Umbilical cord (tissue), 1 donor: ENCODE measurements at regions not wholly inside any gene's neighbourhood (a gene's known extent, or its start where the extent isn't known, plus 50 kb on each side); places are given as distances from the start of the nearest gene placed in this dataset.

Source experiments
- DNase-seq: peaks from one replicate; pipeline ENCODE4 v3.0.0-alpha.2; 2015; ENCODE audit warnings: low spot score

DNA sequence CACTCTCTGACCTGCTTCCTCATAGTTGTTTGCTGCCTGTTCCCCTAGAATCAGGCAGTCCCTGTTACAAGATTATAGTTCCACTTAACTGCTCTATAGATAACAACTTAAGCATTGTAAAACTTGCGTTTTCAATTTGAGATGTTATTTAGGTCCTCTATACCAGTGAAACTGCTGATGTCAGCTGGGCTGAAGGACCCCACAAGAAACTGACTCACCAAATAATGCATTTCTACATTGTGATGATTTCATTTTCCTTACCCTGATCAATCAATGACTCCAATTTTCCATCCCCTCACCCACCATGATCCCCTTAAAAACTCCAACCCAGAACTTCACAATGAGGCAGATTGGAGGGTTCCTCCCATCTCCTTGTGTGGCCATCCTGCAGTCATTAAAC is 280.7 kb downstream of the SLITRK1 start:
- DNase-seq, result no peak

DNA sequence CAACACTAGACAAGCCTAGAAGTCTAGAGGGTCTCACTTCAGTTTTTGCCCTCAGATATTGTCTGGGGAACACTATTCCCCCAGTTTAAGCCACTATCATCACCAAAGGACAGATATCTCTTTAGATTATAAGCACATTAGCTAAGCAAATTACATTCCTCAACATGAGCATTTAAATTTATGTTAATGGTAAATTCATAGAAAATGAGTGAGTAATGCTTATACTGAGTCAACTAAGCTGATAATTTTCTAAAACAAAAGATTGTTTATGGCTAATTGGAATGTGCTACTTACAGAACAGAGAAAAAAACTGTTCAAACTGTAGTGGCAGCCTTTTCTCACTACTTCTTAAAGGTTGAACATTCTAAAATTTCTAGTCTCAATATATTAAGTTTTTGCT is 290.2 kb downstream of the SLITRK1 start:
- DNase-seq, result no peak

DNA sequence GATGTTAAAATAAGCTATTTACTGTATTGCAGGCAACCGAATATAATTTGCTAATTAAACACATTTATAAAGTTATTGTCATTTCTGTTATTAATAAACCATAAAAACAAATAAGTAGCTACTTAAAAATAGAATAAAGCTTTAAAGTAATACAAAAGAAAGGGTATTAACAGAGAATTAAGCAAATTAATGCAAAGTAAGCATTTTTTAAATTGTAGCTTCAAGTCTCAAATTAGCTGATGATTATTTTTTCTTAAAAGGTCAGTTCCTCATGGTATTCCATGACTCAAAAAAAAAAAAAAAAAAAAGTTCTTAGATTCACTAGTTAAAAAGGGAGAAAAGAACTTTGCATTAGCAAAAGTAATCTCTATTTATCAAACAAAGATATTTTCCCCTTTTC is 292.5 kb downstream of the SLITRK1 start:
- no peak for DNase-seq

DNA sequence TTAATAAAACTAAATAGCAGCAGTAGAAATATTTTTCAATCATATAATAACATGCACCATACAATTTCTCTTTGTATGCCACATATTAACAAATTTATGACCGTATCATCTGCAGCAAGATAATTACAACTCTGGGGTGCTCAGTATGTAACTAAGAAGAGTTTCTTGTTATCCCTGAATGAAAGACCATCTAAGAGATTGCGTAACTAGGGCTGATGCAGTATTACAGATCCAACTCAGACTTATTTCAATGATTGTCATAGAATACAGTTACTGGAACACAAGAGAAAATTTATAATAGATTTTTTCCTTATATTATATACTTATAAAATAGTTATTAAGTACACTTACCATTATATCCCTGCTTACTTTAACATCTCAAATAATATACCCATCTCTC is 305.1 kb downstream of the SLITRK1 start:
- no peak for DNase-seq

DNA sequence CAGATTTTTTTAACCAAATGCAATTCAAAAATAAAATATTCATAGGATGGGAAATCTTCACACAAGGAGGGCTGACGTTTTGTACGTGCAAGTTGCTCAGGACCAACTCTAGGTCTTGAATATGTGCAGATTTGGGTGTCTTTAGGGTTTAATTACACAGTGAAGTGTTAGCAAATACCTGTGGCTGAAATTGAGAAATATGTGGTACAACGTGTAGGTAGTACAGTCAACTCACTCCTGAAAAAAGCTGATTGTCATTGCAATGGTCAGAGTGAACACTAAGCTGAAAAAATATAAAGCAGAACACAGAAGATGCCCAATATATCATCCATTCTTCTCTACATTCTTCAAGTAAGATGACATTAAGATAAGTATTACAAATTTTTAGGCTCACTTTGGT is 314.3 kb downstream of the SLITRK1 start:
- DNase-seq, result no peak

DNA sequence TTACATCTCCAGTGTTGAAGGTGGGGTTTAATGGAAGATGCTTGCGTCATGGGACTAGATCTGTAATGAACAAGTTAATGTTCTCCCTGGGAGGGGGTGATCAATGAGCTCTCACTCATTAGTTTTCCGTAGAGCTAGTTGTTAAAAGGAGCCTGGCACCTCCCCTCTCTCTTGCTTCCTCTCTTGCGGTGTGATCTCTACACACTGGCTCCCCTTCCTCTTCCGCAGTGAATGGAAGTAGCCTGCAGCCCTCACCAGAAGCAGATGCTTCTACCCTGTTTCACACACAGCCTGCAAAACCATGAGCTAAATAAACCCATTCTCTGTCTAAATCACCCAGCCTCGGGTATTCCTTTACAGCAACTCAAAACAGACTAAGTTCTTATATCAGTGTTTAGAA is 318.8 kb downstream of the SLITRK1 start:
- no peak for DNase-seq

DNA sequence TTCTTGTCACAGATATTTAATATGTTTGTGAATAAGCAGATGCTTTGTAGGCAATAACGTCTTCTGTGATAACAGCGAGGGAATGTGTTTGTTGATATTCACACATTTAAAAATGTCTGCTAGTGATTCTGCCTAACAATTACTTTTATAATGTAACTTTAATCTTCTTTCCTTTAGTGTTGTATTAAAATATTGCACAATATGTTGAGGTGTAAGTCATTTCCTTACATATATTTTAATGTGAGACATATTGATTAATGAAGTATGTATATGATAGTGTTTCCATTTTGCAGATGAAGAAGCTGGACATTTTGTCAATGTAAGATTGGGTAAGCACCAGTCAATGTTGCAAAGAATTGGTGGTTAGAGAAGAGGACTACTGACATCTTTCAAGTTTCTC is 324.4 kb downstream of the SLITRK1 start:
- no peak for DNase-seq

DNA sequence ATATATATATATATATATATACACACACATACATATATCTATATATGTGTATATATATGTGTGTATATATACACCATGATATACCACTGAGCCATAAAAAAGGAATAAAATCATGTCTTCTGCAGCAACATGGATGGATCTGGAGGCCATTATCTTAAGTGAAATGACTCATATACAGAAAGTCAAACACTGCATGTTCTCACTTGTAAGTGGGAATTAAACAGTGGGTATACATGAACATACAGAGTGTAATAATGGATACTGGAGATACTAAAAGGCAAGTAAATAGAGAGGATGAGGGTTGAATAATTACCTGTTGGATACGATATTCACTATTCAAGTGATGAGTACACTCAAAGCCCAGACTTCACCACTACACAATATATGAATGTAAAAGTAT is 332.6 kb downstream of the SLITRK1 start:
- no peak for DNase-seq

DNA sequence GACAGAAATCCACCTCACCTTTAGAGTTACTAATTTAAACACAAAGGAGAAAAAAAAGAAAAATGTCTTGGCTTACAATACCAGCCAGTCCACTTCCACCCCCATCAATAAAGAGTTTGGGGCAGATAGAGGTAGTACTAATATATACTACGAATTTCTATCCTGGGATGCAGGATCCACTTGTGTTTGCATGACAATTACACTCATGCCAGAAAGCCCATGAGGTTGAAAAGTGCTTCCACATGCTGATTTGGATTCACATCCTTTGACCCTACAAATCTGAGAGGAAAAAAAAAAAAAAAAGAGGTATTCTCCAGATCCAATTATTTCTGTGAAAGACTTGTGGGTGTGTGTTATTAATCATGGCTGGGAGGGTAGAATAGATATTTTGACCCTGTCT is 335.2 kb downstream of the SLITRK1 start:
- DNase-seq, result no peak

DNA sequence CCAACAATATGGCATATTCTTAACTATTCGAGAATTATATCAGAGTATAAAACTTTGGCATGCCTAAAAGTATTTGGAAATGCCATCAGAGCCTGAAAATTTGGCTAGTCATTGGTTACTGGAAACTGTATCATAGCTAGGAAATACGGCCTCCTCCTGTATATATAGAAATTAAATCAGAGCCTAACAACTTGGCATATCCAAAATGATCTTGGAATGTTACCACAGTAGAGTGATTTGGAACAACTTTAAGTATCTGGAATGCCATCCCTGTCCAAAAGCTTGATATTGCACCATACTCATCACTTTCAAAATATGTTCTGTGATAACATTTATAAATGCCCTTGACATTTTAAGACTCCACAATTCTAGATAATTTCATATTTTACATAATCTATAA is 335.8 kb downstream of the SLITRK1 start:
- DNase-seq, result no peak

DNA sequence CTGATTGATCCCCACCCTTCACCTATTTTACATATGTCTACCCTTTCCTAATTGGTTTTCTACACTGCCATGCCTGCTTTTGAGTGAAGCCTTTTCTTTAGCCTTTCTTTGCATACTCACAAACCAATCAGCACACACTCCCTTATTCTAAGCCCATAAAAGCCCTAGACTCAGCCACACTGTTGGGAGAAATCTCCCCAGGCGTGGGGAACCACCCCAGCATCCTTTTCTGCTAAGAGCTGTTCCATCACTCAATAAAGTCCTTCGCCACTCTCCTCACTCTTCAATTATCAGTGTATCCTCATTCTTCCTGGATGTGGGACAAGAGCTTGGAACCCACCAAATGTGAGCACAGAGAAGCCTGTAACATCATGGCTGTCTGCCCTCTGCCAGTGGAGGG is 343.6 kb downstream of the SLITRK1 start:
- DNase-seq, result no peak

DNA sequence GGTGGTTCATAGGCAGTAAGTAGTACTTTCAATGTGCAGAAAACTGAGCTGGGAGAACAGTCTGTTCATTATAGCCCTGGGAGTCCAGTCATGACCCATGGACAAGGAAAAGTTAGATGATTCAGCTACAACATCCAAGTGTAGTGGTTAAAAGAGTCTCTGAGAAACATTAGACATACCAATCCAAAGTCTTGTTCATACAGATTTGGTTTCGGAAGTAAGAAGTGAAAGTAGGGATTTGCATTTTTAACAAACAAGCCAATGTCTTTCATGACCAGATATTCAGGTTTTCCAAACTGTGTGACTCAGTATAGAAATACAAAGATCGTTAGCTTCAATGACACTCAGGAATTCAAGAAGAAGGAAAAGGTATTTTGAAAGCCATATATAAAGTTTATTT is 345.3 kb downstream of the SLITRK1 start:
- no peak for DNase-seq

DNA sequence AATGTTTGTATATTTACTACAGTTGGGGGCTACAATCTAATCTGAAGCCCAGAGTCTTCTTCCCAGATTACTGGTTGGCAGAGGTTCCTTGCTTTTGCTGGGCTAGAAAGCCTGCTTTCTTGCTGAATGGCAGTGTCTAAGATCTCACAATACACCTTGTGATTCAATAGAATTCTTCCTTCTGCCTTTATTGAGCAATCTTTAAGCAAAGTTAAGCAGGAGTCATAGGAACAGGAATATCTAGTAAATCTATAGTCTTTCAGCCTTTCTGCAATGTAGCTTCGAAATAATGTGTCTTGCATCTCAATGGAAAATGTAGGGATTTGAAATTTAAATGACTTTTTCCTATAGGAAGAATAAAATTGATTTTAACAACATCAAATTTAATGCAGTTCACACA is 346.1 kb downstream of the SLITRK1 start:
- DNase-seq, result no peak

DNA sequence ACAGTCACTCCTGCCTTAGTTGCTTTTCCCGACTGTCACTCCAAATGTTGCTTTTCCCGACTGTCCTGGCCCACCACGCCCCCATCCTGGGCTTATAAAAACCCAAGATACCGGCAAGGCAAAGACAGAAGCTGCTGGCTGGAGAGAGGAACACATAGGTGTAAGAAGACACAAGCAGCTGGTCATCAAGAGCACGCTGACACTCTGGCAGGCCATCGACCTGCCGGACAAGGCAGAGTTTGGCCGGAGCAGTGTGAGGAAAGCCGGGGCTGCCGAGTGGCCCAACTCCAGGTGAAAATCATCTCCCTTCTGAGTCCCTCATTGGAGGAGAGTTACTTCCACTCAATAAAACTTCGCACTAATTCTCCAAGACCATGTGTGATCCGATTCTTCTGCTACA is 349.5 kb downstream of the SLITRK1 start:
- no peak for DNase-seq

DNA sequence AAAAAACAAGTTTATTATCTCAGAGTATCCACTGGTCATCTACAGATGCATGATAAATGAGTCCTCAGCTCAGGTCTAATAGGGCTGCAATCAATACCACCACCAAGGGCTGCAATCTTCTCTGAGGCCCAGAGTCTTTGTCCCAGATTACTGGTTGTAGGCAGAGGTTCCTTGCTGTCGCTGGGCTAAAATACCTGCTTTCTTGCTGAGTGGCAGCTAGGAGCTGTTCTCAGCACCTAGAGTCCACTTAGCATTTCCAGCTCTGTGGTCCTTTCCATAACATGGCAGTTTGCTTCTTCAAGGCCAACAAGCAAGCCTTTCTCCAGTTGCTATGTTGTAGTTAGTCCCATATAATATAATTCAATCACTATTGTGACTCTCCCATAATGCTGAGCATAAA is 351.3 kb downstream of the SLITRK1 start:
- no peak for DNase-seq

DNA sequence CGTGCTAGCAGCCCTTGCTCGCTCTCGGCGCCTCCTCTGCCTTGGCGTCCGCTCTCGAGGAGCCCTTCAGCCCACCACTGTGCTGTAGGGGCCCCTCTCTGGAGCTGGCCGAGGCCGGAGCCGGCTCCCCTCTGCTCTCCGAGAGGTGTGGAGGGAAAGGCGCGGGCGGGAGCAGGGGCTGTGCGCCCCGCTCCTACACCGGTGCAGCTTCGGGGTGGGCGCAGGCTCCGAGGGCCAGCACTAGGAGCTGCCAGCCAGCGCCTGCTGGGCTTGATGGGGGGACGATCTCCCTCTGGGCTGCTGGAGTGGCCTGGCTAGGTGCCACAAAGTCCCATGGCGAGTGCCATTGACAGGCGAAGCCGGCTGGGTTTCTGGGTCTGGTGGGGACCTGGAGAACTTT is 365.5 kb downstream of the SLITRK1 start:
- DNase-seq, result no peak

DNA sequence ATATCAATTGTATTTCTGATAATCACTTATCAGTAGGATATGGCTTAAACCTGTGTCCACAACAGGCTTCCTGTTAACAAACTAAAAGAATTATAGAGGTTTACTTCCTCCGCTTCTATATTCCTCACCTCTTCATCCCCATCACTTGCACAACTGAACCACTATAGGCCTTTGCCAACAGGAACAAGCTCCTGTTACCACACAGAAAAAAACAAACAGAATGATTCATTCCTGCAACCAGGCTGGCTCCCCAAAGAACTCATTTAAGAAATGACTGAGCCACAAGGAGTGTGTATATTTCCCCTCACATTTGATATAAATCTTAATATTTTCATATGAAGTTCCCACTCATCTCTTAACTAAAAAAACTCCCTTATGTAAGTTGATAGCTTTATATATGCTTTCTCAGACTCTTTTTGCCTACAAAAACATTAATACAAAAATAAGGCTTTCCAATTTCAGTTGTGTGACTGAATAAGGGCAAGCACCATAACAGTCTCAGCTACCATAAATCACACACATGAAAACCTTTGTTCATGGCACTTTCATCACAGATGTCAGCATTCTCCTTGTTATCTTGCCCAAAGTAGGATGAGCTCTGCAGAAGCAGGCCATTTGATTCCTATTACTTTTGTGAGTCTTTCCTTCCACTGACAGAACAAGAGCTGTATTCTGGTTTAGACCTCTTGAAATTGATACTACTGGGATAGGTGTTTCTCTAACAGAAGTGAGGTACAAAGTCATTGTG is 366.8 kb downstream of the SLITRK1 start:
- no peak for DNase-seq

DNA sequence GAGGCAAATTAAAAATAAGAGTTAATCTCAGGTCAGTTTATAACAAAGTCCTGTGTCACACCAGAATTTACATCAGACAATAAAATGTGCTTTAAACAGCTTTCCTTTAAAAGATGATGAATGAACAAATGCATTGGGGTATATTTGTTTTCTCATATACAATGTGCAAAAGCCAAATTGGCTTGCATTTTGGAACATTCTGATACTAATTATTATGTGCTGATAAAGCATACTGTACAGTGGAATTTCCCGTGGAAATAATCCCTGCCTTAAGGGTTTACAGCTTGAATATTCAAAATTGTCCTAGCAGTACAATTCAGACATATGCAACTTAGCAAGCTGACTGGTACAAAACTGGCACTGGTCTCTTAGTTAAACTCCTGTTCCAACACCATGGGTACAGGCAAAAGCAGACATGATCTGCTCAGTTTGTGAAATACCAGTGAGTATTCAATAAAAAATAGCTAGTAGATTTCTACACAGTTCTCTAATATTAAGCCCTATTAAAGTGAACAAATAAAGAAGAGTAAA is 373.4 kb downstream of the SLITRK1 start:
- no peak for DNase-seq

DNA sequence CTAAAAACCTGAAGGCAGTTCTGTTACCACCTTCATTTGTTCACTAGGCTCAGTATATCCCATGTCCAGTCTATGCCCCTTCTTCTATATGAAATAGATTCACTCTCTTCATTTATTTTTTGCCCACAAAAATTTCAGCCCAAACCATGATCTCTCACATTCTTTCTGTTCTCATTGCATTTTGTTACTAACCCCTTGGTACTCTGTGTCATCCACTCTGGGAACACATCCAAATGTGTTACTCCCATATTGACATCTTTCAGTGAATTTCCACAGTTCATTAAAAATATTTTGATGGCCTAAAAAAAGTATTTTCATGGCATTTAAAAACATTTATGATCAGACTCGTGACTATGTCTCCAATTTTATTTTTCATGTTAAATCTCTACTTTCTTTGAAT is 378.9 kb downstream of the SLITRK1 start:
- no peak for DNase-seq

DNA sequence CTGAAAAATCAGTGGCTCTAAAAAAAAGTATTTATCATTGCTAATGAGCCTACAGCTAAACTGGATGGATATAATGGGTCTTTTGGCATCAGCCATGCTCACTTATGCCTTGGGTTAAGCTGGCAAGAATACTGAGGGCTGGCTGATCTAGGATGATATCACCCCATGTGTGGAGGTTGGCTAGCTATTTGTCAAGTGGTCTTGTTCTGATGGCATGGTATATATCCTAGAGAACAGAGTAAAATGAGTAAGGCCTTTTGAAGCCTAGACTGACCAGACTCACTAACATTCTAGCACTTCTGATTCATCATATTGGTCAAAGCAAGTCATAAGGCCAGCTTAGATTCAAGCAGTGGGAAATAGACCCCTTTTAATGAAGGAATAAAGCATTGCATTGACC is 383.0 kb downstream of the SLITRK1 start:
- DNase-seq, result no peak

DNA sequence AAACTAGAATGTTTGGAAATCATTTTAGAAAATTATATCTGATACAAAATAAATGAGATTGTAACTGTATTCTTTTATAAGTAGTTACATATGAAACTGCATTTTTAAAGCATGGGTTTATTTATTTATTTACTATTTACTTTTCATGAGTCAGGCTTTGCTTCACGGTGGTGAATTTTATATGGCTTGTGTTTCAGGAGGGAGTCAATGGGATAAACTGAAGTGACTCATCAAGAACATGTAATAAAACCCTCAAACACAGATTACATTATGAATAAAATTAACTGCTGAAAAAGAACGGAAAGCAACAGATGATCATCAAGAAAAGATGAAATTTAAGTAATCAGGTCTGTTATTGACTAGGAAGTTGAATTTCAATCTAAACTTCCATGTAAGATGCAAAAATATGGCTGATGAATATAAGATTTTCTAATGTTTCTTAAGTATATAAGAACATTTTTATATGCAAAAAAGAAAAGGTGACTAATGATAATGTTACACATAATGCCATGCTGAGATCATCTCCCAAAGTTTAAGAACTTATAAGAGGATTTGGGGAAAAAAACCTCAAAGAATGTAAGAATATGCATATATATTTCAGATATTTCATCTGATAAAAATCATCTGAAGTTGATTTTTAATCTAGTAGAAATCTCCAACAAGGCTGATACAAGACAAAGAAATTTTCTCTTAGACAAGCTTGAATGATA is 383.6 kb downstream of the SLITRK1 start:
- no peak for DNase-seq

DNA sequence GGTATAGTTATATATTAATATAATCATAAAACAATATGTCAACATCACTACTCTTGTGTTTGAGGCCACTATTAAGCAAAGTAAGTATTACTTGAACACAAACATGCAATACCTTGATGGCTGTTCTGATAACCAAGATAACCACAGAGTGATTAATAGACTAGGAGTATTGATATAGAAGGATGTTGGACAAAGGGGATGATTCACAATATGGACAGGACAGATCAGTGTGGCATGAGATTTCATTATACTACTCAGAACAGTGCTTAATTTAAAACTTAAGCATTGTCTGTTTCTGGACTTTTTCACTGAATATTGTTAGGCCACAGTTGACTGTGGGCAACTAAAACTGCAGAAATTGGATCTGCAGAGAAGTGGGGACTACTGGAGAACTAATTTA is 384.2 kb downstream of the SLITRK1 start:
- DNase-seq, result no peak

DNA sequence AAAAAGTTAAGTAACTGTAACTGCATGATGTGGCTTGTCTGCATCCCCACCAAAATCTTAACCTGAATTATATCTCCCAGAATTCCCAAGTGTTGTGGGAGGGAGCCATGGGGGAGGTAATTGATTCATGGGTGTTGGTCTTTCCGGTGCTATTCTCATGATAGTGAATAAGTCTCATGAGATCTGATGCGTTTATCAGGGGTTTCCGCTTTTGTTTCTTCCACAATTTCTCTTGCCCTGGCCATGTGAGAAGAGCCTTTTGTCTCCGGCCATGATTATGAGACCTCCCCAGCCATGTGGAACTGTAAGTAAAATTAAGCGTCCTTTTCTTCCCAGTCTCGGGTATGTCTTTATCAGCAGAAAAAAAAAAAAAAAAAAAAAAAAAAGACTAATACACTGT is 385.8 kb downstream of the SLITRK1 start:
- DNase-seq, result no peak
